GM19238 (cell line): ENCODE measurements at regions not wholly inside any gene's neighbourhood (a gene's known extent, or its start where the extent isn't known, plus 50 kb on each side); places are given as distances from the start of the nearest gene placed in this dataset.

Source experiments
- DNase-seq: peaks from one replicate; pipeline ENCODE4 v3.0.0; 2011; ENCODE audit warnings: low spot score; ENCODE audit not compliant: insufficient read length

GRCh38 chr6:19976411-19977129, 139.4 kb downstream of the ID4 start:
- no peak for DNase-seq

GRCh38 chr6:19979059-19979458, 141.9 kb downstream of the ID4 start:
- DNase-seq: no peak

DNA sequence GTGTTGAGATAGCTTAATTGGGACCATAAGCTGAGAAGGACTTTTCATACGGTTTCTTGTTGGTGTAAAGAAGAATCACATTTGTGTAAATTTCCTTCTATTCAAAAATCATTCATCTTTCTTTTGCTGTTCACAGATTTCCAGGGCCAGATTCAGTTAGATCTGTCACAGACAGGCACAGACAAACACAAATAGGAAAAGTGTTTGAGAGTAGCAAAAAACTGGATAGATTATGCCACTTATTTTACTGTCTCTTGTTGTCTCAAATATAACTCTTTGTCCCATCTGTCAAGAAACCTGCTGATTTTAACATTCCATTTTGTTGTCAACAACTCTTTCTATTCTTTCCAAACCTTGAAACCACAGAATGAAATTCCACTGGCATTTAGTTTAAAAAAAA, 142.8 kb downstream of the ID4 start:
- DNase-seq: no peak

DNA sequence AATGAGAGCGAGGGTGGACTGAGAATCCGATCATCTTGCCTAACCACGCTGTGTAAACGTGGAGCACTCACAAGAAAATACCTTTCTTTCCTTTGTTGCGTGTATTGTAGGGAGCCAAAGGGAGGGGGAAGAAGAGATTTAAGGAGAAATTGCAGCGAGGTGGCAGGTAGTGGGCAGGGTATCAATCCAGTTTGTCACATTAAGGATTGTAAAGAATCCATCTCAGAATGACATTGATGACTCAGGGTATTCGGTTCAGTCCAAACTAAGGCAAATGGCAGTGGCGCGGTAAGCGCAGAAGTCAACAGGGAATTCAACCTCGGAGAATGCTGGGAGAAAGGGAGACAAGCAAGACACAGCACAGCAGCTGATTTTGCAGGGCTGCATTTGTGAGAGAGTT, 146.2 kb downstream of the ID4 start:
- DNase-seq: no peak

DNA sequence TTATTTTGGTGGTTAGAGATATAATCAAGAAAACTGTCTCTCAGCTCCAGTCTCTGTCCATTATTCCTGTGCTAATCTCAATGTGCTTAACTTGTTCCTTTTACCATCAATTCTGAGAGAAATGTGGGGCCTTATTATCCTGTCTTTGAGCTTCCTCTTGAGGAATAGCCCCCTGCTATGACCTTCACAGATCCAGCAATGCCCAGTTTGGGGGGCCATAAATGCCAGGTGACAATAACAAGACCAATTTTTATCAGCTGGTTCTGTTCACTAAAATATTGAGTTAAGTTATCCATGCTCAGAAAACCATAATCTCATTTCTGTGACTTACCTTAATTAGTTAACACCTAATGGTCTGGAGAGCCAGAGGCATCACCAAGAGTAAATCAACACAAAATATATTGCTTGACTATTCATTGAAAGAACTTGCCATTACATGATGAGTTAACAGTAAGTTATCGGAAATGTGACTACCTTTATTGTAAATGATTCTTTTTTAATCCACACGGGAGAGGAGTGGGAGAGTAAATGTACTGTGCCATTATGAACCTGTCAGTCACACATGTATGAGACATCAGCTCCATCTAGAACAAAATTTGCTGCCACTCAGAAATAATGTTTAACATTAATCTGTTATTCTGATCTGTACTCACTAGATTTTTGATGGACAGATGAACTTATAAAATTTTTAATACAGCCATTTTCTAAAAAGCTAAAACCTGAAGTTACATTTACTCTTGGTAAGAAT, 149.7 kb downstream of the ID4 start:
- DNase-seq: no peak

- no peak for DNase-seq
Measured at GRCh38 chr6:19988555-19988954, 151.4 kb downstream of the ID4 start.

DNA sequence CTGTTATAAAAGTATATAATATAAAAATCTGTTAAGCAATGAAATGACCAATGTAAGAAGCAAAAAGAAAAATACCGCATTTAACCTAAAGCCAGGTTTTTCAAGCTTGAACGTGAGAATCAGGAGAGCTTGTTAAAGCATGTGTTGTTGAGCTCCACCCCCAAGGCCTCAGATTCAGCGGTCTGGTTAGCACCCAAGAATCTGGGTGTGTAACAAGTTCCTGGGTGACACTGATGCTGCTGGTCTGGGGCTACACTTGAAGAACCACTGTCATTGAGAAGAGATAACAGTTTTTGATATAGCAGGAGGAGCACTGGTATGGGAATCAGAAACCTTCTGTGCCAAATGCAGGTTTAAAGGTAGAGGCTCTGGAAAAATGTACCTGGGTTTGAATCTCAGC, 154.0 kb downstream of the ID4 start:
- no peak for DNase-seq

DNA sequence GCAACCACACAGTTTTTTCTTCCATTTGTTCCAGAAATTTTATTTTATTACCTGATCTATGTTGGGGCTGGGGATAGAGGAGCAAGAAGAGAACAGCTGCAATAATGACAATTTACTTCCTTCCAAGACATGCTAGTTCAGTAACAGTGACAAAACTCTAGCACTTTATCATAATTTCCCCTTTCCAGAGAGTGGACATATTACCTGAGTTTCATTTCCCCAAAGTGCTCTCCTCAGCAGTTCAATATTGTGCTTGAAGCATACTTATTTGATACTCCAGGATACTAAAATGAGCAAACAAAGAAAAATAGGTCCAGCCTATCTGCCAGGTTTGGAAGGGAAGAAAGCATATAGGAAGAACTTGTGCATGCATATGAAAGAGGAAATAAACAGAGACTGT, 157.7 kb downstream of the ID4 start:
- no peak for DNase-seq

DNA sequence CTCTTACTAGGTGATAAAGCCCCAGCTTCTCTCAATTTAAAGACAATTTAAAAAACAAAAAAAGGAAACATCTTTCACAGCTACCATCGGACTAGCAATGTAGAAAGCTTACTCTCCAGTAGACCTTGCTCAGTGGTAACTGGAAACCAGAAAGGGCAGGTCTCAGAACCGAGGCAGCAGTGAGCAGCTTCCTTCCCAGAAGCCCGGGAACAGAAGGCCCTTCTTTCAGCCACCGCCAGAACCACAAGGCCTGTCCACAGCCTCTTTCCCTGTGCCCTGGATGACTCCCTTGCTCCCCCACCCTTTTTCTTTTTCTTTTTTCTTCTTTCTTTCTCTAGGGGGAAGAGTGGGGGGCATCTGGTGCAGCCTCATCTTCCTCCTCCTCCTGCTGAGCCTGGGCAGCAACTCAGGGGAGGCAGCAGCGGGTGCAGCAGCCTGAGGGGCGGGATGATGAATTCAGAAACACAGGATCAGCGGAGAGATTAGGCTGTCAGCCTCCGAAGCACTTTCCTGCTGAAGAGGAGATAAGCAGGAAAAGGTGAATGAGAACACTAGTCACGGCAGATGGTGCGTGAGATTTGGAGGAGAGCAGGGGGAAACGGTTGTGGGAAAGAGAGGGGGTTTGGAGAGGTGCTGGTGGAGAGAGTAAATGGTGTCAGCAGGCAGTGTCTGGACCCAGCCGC, 158.5 kb downstream of the ID4 start:
- no peak for DNase-seq

- no peak for DNase-seq
Measured at GRCh38 chr6:19997104-19997503, 159.9 kb downstream of the ID4 start.

DNA sequence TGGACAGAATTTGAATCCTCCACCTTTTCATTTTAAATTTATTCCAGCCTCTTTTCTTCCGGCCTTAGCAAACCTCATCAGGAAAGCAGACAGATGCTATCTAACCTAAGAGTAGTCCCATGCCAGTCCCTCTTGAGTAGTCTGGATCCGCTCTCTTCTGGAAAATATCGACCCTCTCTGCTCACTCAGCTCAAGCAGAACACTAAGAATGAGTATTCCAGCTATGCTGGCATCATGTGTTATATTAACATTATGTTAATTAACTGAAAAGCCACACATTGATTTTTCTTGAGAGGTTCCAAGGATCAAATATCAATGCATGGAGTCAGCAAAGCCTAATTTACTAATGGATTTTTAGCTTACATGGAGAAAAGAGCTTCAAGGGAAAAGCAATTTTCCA, 161.4 kb downstream of the ID4 start:
- no peak for DNase-seq

GRCh38 chr6:19999319-20000191, 162.4 kb downstream of the ID4 start:
- DNase-seq: no peak

DNA sequence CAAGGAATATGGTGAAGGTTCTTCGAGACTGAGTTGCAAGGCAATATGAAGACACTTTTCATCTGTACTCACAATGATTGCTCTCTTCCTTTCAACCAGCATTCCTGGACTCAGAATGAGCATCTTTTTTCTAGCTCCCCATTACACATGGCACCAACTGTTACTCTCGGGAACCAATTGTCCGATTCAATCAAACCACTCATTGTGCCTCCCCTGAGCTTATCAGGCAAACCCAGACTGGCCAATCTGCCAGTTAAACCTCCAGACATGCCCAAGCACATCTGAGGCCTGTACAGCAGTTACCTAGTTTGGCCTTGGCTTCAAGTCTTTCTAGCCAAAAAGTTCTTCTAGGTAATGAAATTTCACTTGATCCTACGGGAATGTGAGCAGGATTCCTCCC, 164.1 kb downstream of the ID4 start:
- DNase-seq: no peak

GRCh38 chr6:20006037-20006436, 168.9 kb downstream of the ID4 start:
- no peak for DNase-seq

DNA sequence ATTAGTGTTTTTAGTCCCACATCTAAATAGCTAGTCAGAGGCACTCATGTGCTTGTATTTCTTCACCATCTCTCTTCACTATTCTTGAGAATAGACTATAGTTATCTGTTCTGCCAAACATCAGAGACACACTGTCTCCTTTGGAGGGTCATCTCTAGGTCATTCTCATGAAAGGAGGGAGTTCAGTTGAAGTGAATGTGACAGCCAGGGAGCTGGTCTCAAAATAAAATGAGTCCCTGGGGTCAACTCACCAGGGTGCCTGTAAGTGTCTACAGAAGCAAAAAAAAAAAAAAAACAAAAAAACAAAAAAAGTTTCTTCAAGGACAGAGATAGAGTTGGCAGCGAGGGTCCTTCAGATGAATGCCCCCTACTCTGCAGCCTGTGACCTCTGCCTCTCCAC, 171.0 kb downstream of the ID4 start:
- DNase-seq: no peak

- DNase-seq: no peak
Measured at GRCh38 chr6:20013066-20013861, 176.1 kb downstream of the ID4 start.

GRCh38 chr6:20014508-20014907, 177.3 kb downstream of the ID4 start:
- no peak for DNase-seq

DNA sequence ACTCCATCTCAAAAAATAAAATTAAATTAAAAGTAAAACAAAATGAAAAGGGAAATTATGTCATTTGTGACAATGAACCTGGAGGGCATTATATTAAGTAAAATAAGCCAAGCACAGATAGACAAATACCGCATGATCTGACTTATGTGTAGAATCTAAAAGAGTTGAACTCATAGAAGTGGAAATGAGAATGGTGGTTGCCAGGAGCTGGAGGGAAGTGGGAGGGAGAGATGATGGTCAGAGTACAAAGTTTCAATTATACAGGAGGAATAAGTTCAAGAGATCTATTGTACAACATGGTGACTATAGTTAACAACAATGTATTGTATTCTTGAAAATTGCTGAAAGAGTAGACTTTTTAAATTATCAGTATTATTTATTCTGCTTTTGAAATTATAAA, 183.4 kb downstream of the ID4 start:
- DNase-seq: no peak

- no peak for DNase-seq
Measured at GRCh38 chr6:20021795-20022194, 184.6 kb downstream of the ID4 start.

- DNase-seq: peak; percentile 7
Measured at GRCh38 chr6:20023549-20024315, 186.6 kb downstream of the ID4 start.
